SK-N-SH treated with all-trans-retinoic acid at 6 μM for 48 hours (cell line): ENCODE measurements at regions not wholly inside any gene's neighbourhood (a gene's known extent, or its start where the extent isn't known, plus 50 kb on each side); places are given as distances from the start of the nearest gene placed in this dataset.
"Not testable (repeated sequence)": the region's sequence is repeated elsewhere in the genome, so short reads cannot be mapped to it uniquely, and the experiment has no call there.

ENCODE experiments used
- ATAC-seq: fragments of 200-7000 bp; cut with Tn5 transposase; 3 replicates; pipeline ENCODE4 v1.9.1; 2020; ENCODE audit warnings: mild to moderate bottlenecking, moderate library complexity
- ARNTL ChIP-seq: fragments of 450-650 bp; formaldehyde crosslinking; IDR thresholded peaks from 2 replicates; pipeline ENCODE4 v1.5.0; 2020; ENCODE audit warnings: low read depth, mild to moderate bottlenecking, moderate library complexity, borderline replicate concordance
- BACH2 ChIP-seq: fragments of 250-450 bp; sonication (Bioruptor Pico); IDR thresholded peaks from 2 replicates; pipeline ENCODE4 v1.9.0; 2021; ENCODE audit warnings: mild to moderate bottlenecking, borderline replicate concordance
- CSDC2 ChIP-seq: fragments of 250-450 bp; sonication (Bioruptor Pico); IDR thresholded peaks from 2 replicates; pipeline ENCODE4 v1.5.0; 2020; ENCODE audit warnings: mild to moderate bottlenecking, moderate library complexity
- ESRRG ChIP-seq: fragments of 250-450 bp; sonication (Bioruptor Pico); IDR thresholded peaks from 2 replicates; pipeline ENCODE4 v1.6.1; 2021; ENCODE audit warnings: mild to moderate bottlenecking
- ISL1 ChIP-seq: fragments of 250-450 bp; sonication (Bioruptor Pico); IDR thresholded peaks from 2 replicates; pipeline ENCODE4 v2.1.2; 2022; ENCODE audit warnings: mild to moderate bottlenecking, moderate library complexity
- OSR1 ChIP-seq: fragments of 250-450 bp; sonication (Bioruptor Pico); IDR thresholded peaks from 2 replicates; pipeline ENCODE4 v1.8.0; 2022; ENCODE audit warnings: moderate library complexity, mild to moderate bottlenecking, inconsistent platforms
- POU6F1 ChIP-seq: fragments of 250-450 bp; sonication (Bioruptor Pico); IDR thresholded peaks from 2 replicates; pipeline ENCODE4 v1.8.0; 2021; ENCODE audit warnings: low read depth, mild to moderate bottlenecking, moderate library complexity, borderline replicate concordance
- PPARA ChIP-seq: fragments of 250-450 bp; sonication (Bioruptor Pico); IDR thresholded peaks from 2 replicates; pipeline ENCODE4 v1.5.0; 2020; ENCODE audit warnings: mild to moderate bottlenecking, borderline replicate concordance
- RARB ChIP-seq: fragments of 250-450 bp; sonication (Bioruptor Pico); IDR thresholded peaks from 2 replicates; pipeline ENCODE4 v1.8.0; 2021; ENCODE audit warnings: mild to moderate bottlenecking, moderate library complexity
- SNAI2 ChIP-seq: fragments of 250-450 bp; sonication (Bioruptor Pico); IDR thresholded peaks from 2 replicates; pipeline ENCODE4 v1.5.0; 2020; ENCODE audit warnings: mild to moderate bottlenecking, moderate library complexity
- TOX ChIP-seq: fragments of 250-450 bp; sonication (Bioruptor Pico); IDR thresholded peaks from 2 replicates; pipeline ENCODE4 v1.8.0; 2021; ENCODE audit warnings: mild to moderate bottlenecking, moderate library complexity, borderline replicate concordance
- TSHZ2 ChIP-seq: fragments of 250-450 bp; sonication (Bioruptor Pico); IDR thresholded peaks from 2 replicates; pipeline ENCODE4 v1.5.0; 2020; ENCODE audit warnings: mild to moderate bottlenecking, moderate library complexity
- ZC3H10 ChIP-seq: fragments of 250-450 bp; sonication (Bioruptor Pico); IDR thresholded peaks from 2 replicates; pipeline ENCODE4 v1.5.1; 2021; ENCODE audit warnings: mild to moderate bottlenecking, moderate library complexity
- ZFP3 ChIP-seq: fragments of 250-450 bp; sonication (Bioruptor Pico); IDR thresholded peaks from 2 replicates; pipeline ENCODE4 v1.5.0; 2020; ENCODE audit warnings: mild to moderate bottlenecking, moderate library complexity
- ZFP30 ChIP-seq: fragments of 450-650 bp; formaldehyde crosslinking; IDR thresholded peaks from 2 replicates; pipeline ENCODE4 v1.5.0; 2022; ENCODE audit warnings: mild to moderate bottlenecking, moderate library complexity
- ZNF565 ChIP-seq: fragments of 450-650 bp; formaldehyde crosslinking; conservative IDR thresholded peaks from 2 replicates; pipeline ENCODE4 v1.5.0; 2020; ENCODE audit warnings: low read depth, mild to moderate bottlenecking, moderate library complexity
- ZNF70 ChIP-seq: fragments of 450-650 bp; formaldehyde crosslinking; IDR thresholded peaks from 2 replicates; pipeline ENCODE4 v1.5.0; 2020; ENCODE audit warnings: mild to moderate bottlenecking, moderate library complexity
- ZNF8 ChIP-seq: fragments of 450-650 bp; formaldehyde crosslinking; IDR thresholded peaks from 2 replicates; pipeline ENCODE4 v1.5.0; 2020; ENCODE audit warnings: mild to moderate bottlenecking, moderate library complexity
- TF ChIP-seq, protein P1 (sequence below): fragments of 250-450 bp; sonication (Bioruptor Pico); IDR thresholded peaks from 2 replicates; pipeline ENCODE4 v1.8.0; 2020; ENCODE audit warnings: mild to moderate bottlenecking, moderate library complexity, borderline replicate concordance
- TF ChIP-seq, protein P2 (sequence below): fragments of 250-450 bp; sonication (Bioruptor Pico); IDR thresholded peaks from 2 replicates; pipeline ENCODE4 v1.5.1; 2021; ENCODE audit warnings: mild to moderate bottlenecking, moderate library complexity
- TF ChIP-seq, protein P3 (sequence below): fragments of 250-450 bp; sonication (Bioruptor Pico); IDR thresholded peaks from 2 replicates; pipeline ENCODE4 v1.5.1; 2020; ENCODE audit warnings: low read depth, mild to moderate bottlenecking, moderate library complexity

DNA sequence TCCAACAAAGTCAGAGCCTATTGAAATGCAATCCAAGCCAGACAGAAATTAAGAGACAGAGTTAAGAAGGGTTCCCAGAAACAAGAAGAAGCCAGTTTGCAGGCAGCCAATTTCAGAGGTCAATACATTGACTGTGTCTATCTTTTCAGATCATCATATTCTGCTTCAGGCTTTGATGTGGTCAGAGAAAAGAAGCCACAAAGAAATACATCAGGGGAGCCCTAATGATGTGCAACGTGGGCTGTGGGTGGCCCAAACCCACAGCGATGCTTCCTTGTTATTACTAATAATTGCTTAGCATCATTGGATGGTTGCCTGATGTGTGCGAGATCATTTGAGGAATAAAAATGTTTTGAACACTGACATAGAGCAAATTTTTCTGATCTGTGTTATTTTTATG is 99.0 kb upstream of the DUSP21 start:
- no peak for TF ChIP-seq ARNTL
- no peak for TF ChIP-seq ESRRG (CRISPR knock-in tag)
- no peak for TF ChIP-seq ISL1 (CRISPR knock-in tag)
- no peak for TF ChIP-seq ZNF8 (CRISPR knock-in tag)
- no peak for TF ChIP-seq ZNF70 (CRISPR knock-in tag)
- TF ChIP-seq, protein P1, sequence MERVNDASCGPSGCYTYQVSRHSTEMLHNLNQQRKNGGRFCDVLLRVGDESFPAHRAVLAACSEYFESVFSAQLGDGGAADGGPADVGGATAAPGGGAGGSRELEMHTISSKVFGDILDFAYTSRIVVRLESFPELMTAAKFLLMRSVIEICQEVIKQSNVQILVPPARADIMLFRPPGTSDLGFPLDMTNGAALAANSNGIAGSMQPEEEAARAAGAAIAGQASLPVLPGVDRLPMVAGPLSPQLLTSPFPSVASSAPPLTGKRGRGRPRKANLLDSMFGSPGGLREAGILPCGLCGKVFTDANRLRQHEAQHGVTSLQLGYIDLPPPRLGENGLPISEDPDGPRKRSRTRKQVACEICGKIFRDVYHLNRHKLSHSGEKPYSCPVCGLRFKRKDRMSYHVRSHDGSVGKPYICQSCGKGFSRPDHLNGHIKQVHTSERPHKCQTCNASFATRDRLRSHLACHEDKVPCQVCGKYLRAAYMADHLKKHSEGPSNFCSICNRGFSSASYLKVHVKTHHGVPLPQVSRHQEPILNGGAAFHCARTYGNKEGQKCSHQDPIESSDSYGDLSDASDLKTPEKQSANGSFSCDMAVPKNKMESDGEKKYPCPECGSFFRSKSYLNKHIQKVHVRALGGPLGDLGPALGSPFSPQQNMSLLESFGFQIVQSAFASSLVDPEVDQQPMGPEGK (CRISPR knock-in tag): no peak
- no peak for TF ChIP-seq RARB (CRISPR knock-in tag)
- TF ChIP-seq, protein P2, sequence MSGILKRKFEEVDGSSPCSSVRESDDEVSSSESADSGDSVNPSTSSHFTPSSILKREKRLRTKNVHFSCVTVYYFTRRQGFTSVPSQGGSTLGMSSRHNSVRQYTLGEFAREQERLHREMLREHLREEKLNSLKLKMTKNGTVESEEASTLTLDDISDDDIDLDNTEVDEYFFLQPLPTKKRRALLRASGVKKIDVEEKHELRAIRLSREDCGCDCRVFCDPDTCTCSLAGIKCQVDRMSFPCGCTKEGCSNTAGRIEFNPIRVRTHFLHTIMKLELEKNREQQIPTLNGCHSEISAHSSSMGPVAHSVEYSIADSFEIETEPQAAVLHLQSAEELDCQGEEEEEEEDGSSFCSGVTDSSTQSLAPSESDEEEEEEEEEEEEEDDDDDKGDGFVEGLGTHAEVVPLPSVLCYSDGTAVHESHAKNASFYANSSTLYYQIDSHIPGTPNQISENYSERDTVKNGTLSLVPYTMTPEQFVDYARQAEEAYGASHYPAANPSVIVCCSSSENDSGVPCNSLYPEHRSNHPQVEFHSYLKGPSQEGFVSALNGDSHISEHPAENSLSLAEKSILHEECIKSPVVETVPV (CRISPR knock-in tag): no peak
- no peak for TF ChIP-seq SNAI2 (CRISPR knock-in tag)
- TF ChIP-seq OSR1 (CRISPR knock-in tag): no peak
- TF ChIP-seq ZNF565 (CRISPR knock-in tag): no peak
- no peak for TF ChIP-seq PPARA (CRISPR knock-in tag)
- TF ChIP-seq CSDC2: no peak
- no peak for TF ChIP-seq TSHZ2 (CRISPR knock-in tag)
- no peak for TF ChIP-seq ZFP3 (CRISPR knock-in tag)
- TF ChIP-seq, protein P3, sequence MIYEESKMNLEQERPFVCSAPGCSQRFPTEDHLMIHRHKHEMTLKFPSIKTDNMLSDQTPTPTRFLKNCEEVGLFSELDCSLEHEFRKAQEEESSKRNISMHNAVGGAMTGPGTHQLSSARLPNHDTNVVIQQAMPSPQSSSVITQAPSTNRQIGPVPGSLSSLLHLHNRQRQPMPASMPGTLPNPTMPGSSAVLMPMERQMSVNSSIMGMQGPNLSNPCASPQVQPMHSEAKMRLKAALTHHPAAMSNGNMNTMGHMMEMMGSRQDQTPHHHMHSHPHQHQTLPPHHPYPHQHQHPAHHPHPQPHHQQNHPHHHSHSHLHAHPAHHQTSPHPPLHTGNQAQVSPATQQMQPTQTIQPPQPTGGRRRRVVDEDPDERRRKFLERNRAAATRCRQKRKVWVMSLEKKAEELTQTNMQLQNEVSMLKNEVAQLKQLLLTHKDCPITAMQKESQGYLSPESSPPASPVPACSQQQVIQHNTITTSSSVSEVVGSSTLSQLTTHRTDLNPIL (CRISPR knock-in tag): no peak
- no peak for TF ChIP-seq TOX (CRISPR knock-in tag)
- TF ChIP-seq BACH2 (CRISPR knock-in tag): no peak
- no peak for TF ChIP-seq ZFP30 (CRISPR knock-in tag)
- no peak for TF ChIP-seq POU6F1 (CRISPR knock-in tag)
- no peak for ATAC-seq

DNA sequence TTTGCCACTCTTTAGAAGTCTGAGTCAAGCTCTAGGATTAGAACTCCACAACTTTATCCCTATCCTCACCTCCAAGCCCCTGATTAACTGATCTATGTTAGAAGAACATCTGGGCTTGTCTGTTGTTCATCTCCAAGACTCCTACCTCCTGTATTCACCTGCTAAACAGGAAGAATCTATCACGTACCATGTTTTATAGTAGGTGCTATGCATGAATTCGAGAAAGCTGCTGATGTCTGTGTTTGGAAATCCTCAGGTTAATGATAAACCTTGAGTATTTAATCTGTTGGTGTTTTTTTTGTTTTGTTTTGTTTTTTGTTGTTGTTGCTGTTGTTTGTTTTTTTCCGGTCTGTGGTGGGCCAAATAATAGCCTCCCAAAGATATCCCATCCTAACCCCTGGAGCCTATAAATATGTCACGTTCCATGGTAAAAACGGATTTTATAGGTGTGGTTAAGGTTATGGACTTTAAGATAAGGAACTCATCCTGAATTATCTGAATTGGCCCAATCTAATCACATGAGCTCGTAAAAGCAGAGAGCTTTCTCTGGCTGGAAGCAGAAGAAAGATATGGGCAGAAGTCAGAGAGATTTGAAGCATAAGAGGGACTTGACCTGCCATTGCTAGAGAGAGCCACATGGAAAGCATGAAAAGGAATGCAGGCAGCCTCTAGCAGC is 101.2 kb upstream of the DUSP21 start:
- ATAC-seq: no peak
- TF ChIP-seq ISL1 (CRISPR knock-in tag) (no peak), ZC3H10 (CRISPR knock-in tag) (no peak), ZNF70 (CRISPR knock-in tag) (no peak), ZNF565 (CRISPR knock-in tag) (no peak), CSDC2 (no peak), ZFP30 (CRISPR knock-in tag) (no peak)
- TF ChIP-seq, protein P3 (CRISPR knock-in tag): no peak
- TF ChIP-seq, protein P2 (CRISPR knock-in tag): no peak

GRCh38 chrX:44741859-44742258 is 102.0 kb upstream of the DUSP21 start:
- ATAC-seq: not testable (repeated sequence)

- ATAC-seq: not testable (repeated sequence)
Observed at GRCh38 chrX:44741458-44741857, 102.4 kb upstream of the DUSP21 start.
